T-cell (primary cell): ENCODE measurements at regions not wholly inside any gene's neighbourhood (a gene's known extent, or its start where the extent isn't known, plus 50 kb on each side); places are given as distances from the start of the nearest gene placed in this dataset.

Source experiments
- ATAC-seq, 4 experiments: fragments of 200-7000 bp in 3 of 4; fragments of 150-1000 bp in 1 of 4; cut with Tn5 transposase; replicated peaks in 1 of 4; 1 replicate in 3 of 4; 2 replicates in 1 of 4; pipeline ENCODE4 v1.10.0; 2021; ENCODE audit warnings: moderate library complexity in 3 of 4, mild to moderate bottlenecking in 2 of 4, moderate number of reproducible peaks in 1 of 4
- CTCF ChIA-PET, 2 donors: fragments of 300-600 bp; sonication (Branson Sonifier 250); formaldehyde crosslinking; loops; one replicate each; lab custom pipeline; 2022; ENCODE audit warnings: antibody characterized with exemption in 2 of 2; lab: Charles Lee
- POLR2A ChIA-PET, 2 donors: fragments of 300-600 bp; sonication (Branson Sonifier 250); formaldehyde crosslinking; loops; one replicate each; lab custom pipeline; 2022; ENCODE audit warnings: antibody characterized with exemption in 2 of 2; lab: Charles Lee
- DNase-seq, 35 experiments: peaks; one replicate each; pipeline versions ENCODE4 v3.0.0 to v3.0.0-alpha.2; 2013 to 2023
- H3K27ac ChIP-seq: one replicate; pipeline ENCODE4 v1.5.1; 2013; ENCODE audit warnings: low read length
- H3K27me3 ChIP-seq, 2 experiments: replicated peaks in 1 of 2; 1 replicate in 1 of 2; 2 replicates in 1 of 2; pipeline versions ENCODE4 v1.6.1 to v1.7.0; 2013; ENCODE audit warnings: low read length in 1 of 2, mixed read lengths in 1 of 2; ENCODE audit not compliant: control insufficient read depth in 2 of 2, insufficient read depth in 2 of 2; ENCODE audit errors: extremely low read depth in 1 of 2
- H3K36me3 ChIP-seq, 2 donors: 1 replicate in 1 of 2; 2 replicates in 1 of 2; pipeline versions ENCODE4 v1.6.1 to v1.7.0; 2013; ENCODE audit warnings: low read length in 1 of 2; ENCODE audit not compliant: control insufficient read depth in 2 of 2, insufficient read depth in 1 of 2; ENCODE audit errors: extremely low read depth in 1 of 2
- H3K4me1 ChIP-seq, 2 experiments: 1 replicate in 1 of 2; 2 replicates in 1 of 2; pipeline versions ENCODE4 v1.6.1 to v1.7.0; 2013; ENCODE audit warnings: low read length in 2 of 2, mixed read lengths in 1 of 2; ENCODE audit not compliant: insufficient read depth in 2 of 2, control insufficient read depth in 1 of 2; ENCODE audit errors: extremely low read depth in 1 of 2
- H3K4me3 ChIP-seq, 2 donors: 1 replicate in 1 of 2; 2 replicates in 1 of 2; pipeline versions ENCODE4 v1.5.1 to v1.7.0; 2013; ENCODE audit warnings: mild to moderate bottlenecking in 2 of 2, low read length in 1 of 2, moderate library complexity in 1 of 2; ENCODE audit not compliant: control insufficient read depth in 1 of 2; ENCODE audit errors: extremely low read depth in 1 of 2
- H3K9me3 ChIP-seq: 2 replicates; pipeline ENCODE4 v1.7.0; 2013
- H3K27ac Mint-ChIP-seq, 2 donors: one replicate each; pipeline ENCODE4 v1.8.0; 2020 to 2021; ENCODE audit warnings: mild to moderate bottlenecking in 2 of 2, mixed read lengths in 2 of 2
- H3K27me3 Mint-ChIP-seq, 2 donors: one replicate each; pipeline ENCODE4 v1.8.0; 2021 to 2022; ENCODE audit warnings: mixed read lengths in 2 of 2
- H3K36me3 Mint-ChIP-seq: one replicate; pipeline ENCODE4 v1.8.0; 2021; ENCODE audit warnings: mixed read lengths
- H3K4me1 Mint-ChIP-seq, 3 donors: one replicate each; pipeline ENCODE4 v1.8.0; 2020 to 2022; ENCODE audit warnings: mixed read lengths in 3 of 3, mild to moderate bottlenecking in 1 of 3
- H3K4me3 Mint-ChIP-seq, 3 donors: one replicate each; pipeline ENCODE4 v1.8.0; 2020 to 2022; ENCODE audit warnings: mild to moderate bottlenecking in 3 of 3, mixed read lengths in 3 of 3, moderate library complexity in 3 of 3
- H3K9me3 Mint-ChIP-seq, 3 donors: one replicate each; pipeline ENCODE4 v1.8.0; 2020 to 2022; ENCODE audit warnings: mixed read lengths in 3 of 3
- WGBS: methylation state at CpG from one replicate; pipeline ENCODE4 v1.1.5; 2013; ENCODE audit warnings: missing lambda C conversion rate; ENCODE audit not compliant: insufficient coverage; 5-methylcytosine and 5-hydroxymethylcytosine counted together

GRCh38 chr2:74740395-74740740 lies 86.3 kb downstream of the SEMA4F start:
- DNase-seq = no peak
- Mint-ChIP-seq H3K4me3 (no peak overlapping the region), H3K36me3 (peaks cover 6% of the 10 kb centered on the region), H3K27ac (no peak overlapping the region), H3K9me3 (peaks cover 5 to 13% (median 10%) of the 10 kb centered on the region in 3 donors), H3K4me1 (peaks cover 0 to 3% (median 0%) of the 10 kb centered on the region in 3 donors), H3K27me3 (peaks cover 0 to 5% of the 10 kb centered on the region in 2 donors)
- Histone ChIP-seq H3K36me3 (no peaks in the 10 kb centered on the region), H3K4me1 (no peaks in the 10 kb centered on the region), H3K27me3 (peaks cover 0 to 14% of the 10 kb centered on the region in 2 experiments), H3K4me3 (no peak overlapping the region), H3K27ac (no peak overlapping the region), H3K9me3 (no peaks in the 10 kb centered on the region)
- 93% methylated on average over 3 of the region's 3 CpGs for WGBS
- ChIA-PET POLR2A (interaction anchor here (0.7 kb wide), 2 partner anchors 20 to 306 kb away, joined by 3 to 4 read pairs; no protein-coding TSS in a partner anchor), CTCF (no interaction called here)
- no peak for ATAC-seq

GRCh38 chr2:74740741-74741431 lies 86.8 kb downstream of the SEMA4F start:
- peaks cover 6% of the 10 kb centered on the region for H3K36me3 Mint-ChIP-seq
- DNase-seq = peak in 1 of 35 experiments; percentile 28
- 70% methylated on average over 5 of the region's 13 CpGs for WGBS
- no peaks in the 10 kb centered on the region for H3K4me1 Mint-ChIP-seq
- ATAC-seq = no peak
- Histone ChIP-seq H3K36me3 (no peaks in the 10 kb centered on the region), H3K9me3 (no peaks in the 10 kb centered on the region), H3K27me3 (peaks cover 0 to 16% of the 10 kb centered on the region in 2 experiments), H3K27ac (no peak overlapping the region), H3K4me1 (no peaks in the 10 kb centered on the region), H3K4me3 (no peak overlapping the region)
- peaks cover 5 to 13% (median 10%) of the 10 kb centered on the region in 3 donors for H3K9me3 Mint-ChIP-seq
- ChIA-PET POLR2A (interaction anchor here (0.7 kb wide), 2 partner anchors 20 to 306 kb away, joined by 3 to 4 read pairs; no protein-coding TSS in a partner anchor), CTCF (no interaction called here)
- H3K27ac Mint-ChIP-seq = no peak overlapping the region
- H3K27me3 Mint-ChIP-seq = peaks cover 0 to 5% of the 10 kb centered on the region in 2 donors
- no peak overlapping the region for H3K4me3 Mint-ChIP-seq

DNA sequence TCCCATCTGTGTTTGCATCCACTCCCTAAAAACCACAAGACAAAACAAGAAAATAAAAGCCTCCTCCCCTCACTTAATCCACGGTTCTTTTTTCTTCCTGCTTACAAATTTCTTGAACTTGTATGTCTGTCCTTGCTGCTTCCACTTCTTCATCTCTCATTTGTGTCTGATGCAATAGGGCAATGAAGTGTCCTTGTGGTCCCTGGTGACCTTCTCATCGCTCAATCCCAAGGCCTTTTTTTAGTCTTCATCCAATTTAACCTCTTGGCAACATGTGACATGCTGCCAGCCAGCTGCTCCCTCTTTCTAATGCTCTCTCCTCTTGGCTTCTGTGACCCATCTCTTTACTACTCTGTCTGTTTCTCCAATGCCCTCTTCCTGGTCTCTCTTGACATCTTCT lies 87.6 kb downstream of the SEMA4F start:
- Mint-ChIP-seq H3K27ac (no peak overlapping the region), H3K4me1 (no peaks in the 10 kb centered on the region), H3K36me3 (peaks cover 6% of the 10 kb centered on the region), H3K27me3 (peaks cover 0 to 5% of the 10 kb centered on the region in 2 donors), H3K4me3 (no peak overlapping the region), H3K9me3 (peaks cover 5 to 9% (median 7%) of the 10 kb centered on the region in 3 donors)
- no peak overlapping the region for H3K27ac ChIP-seq
- H3K4me3 ChIP-seq = no peak overlapping the region
- 52% methylated on average over 2 of the region's 2 CpGs for WGBS
- peaks cover 0 to 22% of the 10 kb centered on the region in 2 experiments for H3K27me3 ChIP-seq
- ChIA-PET CTCF (no interaction called here), POLR2A (no interaction called here)
- no peaks in the 10 kb centered on the region for H3K36me3 ChIP-seq
- H3K4me1 ChIP-seq = no peaks in the 10 kb centered on the region
- ATAC-seq (no peak), DNase-seq (no peak)
- no peaks in the 10 kb centered on the region for H3K9me3 ChIP-seq

GRCh38 chr2:74742471-74742870 lies 88.4 kb downstream of the SEMA4F start:
- Mint-ChIP-seq H3K36me3 (peaks cover under 1% of the 10 kb centered on the region), H3K27ac (no peak overlapping the region), H3K4me3 (no peak overlapping the region), H3K4me1 (no peaks in the 10 kb centered on the region), H3K9me3 (peaks cover 0 to under 1% (median under 1%) of the 10 kb centered on the region in 3 donors), H3K27me3 (peaks cover 0 to 5% of the 10 kb centered on the region in 2 donors)
- ChIA-PET POLR2A (no interaction called here), CTCF (no interaction called here)
- WGBS = no CpG with 5 or more reads among the region's 1 CpG
- no peak overlapping the region for H3K4me3 ChIP-seq
- ATAC-seq = no peak
- H3K36me3 ChIP-seq = no peaks in the 10 kb centered on the region
- no peak overlapping the region for H3K27ac ChIP-seq
- H3K27me3 ChIP-seq = peaks cover 0 to 22% of the 10 kb centered on the region in 2 experiments
- no peaks in the 10 kb centered on the region for H3K9me3 ChIP-seq
- no peaks in the 10 kb centered on the region for H3K4me1 ChIP-seq
- DNase-seq = no peak

DNA sequence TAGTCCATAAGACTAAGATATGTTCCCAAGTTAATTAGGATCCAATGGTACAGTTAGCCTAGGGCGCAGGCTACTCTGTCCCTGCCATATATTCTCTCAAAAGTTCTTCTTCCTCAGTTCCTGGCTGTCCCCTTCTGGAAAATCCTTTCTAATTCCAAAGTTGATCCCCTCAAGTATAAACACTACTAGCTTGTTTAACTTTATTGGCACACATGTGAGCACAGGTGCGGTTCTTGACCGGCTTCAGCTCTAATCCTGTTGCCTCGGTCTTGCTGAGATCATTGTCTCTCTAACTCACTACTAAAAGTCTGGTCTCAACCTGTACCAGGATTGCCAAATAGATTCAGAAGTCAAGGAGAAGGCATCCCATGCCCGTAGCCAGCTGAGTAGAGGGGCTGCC lies 89.0 kb downstream of the SEMA4F start:
- Mint-ChIP-seq H3K9me3 (no peaks in the 10 kb centered on the region), H3K27me3 (peaks cover 0 to 5% of the 10 kb centered on the region in 2 donors), H3K4me1 (no peaks in the 10 kb centered on the region), H3K27ac (no peak overlapping the region), H3K4me3 (no peak overlapping the region), H3K36me3 (no peaks in the 10 kb centered on the region)
- Histone ChIP-seq H3K27me3 (peaks cover 0 to 25% of the 10 kb centered on the region in 2 experiments), H3K36me3 (no peaks in the 10 kb centered on the region), H3K4me3 (no peak overlapping the region), H3K4me1 (no peaks in the 10 kb centered on the region), H3K27ac (no peak overlapping the region), H3K9me3 (no peaks in the 10 kb centered on the region)
- ATAC-seq (no peak), DNase-seq (no peak)
- POLR2A ChIA-PET = no interaction called here
- CTCF ChIA-PET = no interaction called here
- 92% methylated on average over 4 of the region's 5 CpGs for WGBS

DNA sequence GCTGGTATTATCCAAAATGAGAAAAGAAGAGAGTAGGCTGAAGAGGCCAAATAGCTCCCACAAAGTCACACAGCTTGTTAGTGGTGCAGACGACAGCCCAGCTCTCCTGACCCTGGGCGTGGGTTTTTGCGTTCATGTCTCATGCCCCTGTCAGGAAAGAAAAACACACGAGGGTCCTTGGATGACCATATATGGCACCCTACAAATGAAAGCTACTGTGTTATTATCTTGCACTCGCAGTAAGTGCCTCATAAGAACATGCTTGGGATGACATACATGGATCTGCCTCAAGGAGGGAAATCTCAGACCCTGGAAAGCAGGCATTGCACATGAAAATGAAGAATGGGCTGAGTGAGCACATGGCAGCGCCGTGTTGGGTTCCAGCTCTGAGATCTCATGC lies 89.7 kb downstream of the SEMA4F start:
- WGBS = 73% methylated on average over 5 of the region's 7 CpGs
- Histone ChIP-seq H3K27me3 (peaks cover 0 to 26% of the 10 kb centered on the region in 2 experiments), H3K4me3 (no peak overlapping the region), H3K36me3 (no peaks in the 10 kb centered on the region), H3K27ac (no peak overlapping the region), H3K9me3 (no peaks in the 10 kb centered on the region), H3K4me1 (no peaks in the 10 kb centered on the region)
- no peak for DNase-seq
- H3K9me3 Mint-ChIP-seq = no peaks in the 10 kb centered on the region
- H3K4me1 Mint-ChIP-seq = no peaks in the 10 kb centered on the region
- CTCF ChIA-PET = no interaction called here
- no peak overlapping the region for H3K27ac Mint-ChIP-seq
- H3K27me3 Mint-ChIP-seq = peaks cover 0 to 5% of the 10 kb centered on the region in 2 donors
- no peak for ATAC-seq
- POLR2A ChIA-PET = no interaction called here
- no peaks in the 10 kb centered on the region for H3K36me3 Mint-ChIP-seq
- no peak overlapping the region for H3K4me3 Mint-ChIP-seq
